ENCODE measurements at regions not wholly inside any gene's neighbourhood (a gene's known extent, or its start where the extent isn't known, plus 50 kb on each side); places are given as distances from the start of the nearest gene placed in this dataset.

GRCh38 chr4:182113779-182114178 is 129.4 kb upstream of the TENM3 start:
- H3K4me2 ChIP-seq: no peak overlapping the region
- H3K79me2 ChIP-seq (ENCODE audit: insufficient read depth, low read depth): no peaks in the 10 kb centered on the region
- H4K20me1 ChIP-seq (ENCODE audit: insufficient read depth): no peaks in the 10 kb centered on the region
- TF ChIP-seq, protein P1, sequence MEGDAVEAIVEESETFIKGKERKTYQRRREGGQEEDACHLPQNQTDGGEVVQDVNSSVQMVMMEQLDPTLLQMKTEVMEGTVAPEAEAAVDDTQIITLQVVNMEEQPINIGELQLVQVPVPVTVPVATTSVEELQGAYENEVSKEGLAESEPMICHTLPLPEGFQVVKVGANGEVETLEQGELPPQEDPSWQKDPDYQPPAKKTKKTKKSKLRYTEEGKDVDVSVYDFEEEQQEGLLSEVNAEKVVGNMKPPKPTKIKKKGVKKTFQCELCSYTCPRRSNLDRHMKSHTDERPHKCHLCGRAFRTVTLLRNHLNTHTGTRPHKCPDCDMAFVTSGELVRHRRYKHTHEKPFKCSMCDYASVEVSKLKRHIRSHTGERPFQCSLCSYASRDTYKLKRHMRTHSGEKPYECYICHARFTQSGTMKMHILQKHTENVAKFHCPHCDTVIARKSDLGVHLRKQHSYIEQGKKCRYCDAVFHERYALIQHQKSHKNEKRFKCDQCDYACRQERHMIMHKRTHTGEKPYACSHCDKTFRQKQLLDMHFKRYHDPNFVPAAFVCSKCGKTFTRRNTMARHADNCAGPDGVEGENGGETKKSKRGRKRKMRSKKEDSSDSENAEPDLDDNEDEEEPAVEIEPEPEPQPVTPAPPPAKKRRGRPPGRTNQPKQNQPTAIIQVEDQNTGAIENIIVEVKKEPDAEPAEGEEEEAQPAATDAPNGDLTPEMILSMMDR (conservative IDR thresholded peaks at IDR 0.05; ENCODE audit: low read depth, low read length): no peak
- no peak overlapping the region for H3K27ac ChIP-seq
- no peak overlapping the region for H3K4me3 ChIP-seq (IDR thresholded peaks at IDR 0.05; ENCODE audit: insufficient read depth, low read depth, low read length)
- no peaks in the 10 kb centered on the region for H3K4me1 ChIP-seq (ENCODE audit: low read depth, poor library complexity, severe bottlenecking)
- H2AFZ ChIP-seq (ENCODE audit: low read depth): no peak overlapping the region
- H3K36me3 ChIP-seq (ENCODE audit: insufficient read depth): no peaks in the 10 kb centered on the region
- no peak overlapping the region for H3K9ac ChIP-seq
- H3K27me3 ChIP-seq (ENCODE audit: insufficient read depth, low read depth): no peaks in the 10 kb centered on the region

- Histone ChIP-seq H3K9ac (no peak overlapping the region), H3K4me3 (IDR thresholded peaks at IDR 0.05; ENCODE audit: insufficient read depth, low read depth, low read length) (no peak overlapping the region), H3K36me3 (ENCODE audit: insufficient read depth) (no peaks in the 10 kb centered on the region), H3K4me1 (ENCODE audit: low read depth, poor library complexity, severe bottlenecking) (no peaks in the 10 kb centered on the region), H4K20me1 (ENCODE audit: insufficient read depth) (no peaks in the 10 kb centered on the region), H3K27me3 (ENCODE audit: insufficient read depth, low read depth) (no peaks in the 10 kb centered on the region), H2AFZ (ENCODE audit: low read depth) (no peak overlapping the region), H3K4me2 (no peak overlapping the region), H3K27ac (no peak overlapping the region), H3K79me2 (ENCODE audit: insufficient read depth, low read depth) (no peaks in the 10 kb centered on the region)
- TF ChIP-seq, protein P1 (conservative IDR thresholded peaks at IDR 0.05; ENCODE audit: low read depth, low read length): no peak
These were observed 118.8 kb upstream of the TENM3 start for GRCh38 chr4:182124359-182124758.

- no peaks in the 10 kb centered on the region for H3K4me1 ChIP-seq (ENCODE audit: low read depth, poor library complexity, severe bottlenecking)
- H3K27ac ChIP-seq: no peak overlapping the region
- no peaks in the 10 kb centered on the region for H4K20me1 ChIP-seq (ENCODE audit: insufficient read depth)
- TF ChIP-seq, protein P1 (conservative IDR thresholded peaks at IDR 0.05; ENCODE audit: low read depth, low read length): no peak
- H2AFZ ChIP-seq (ENCODE audit: low read depth): no peak overlapping the region
- no peaks in the 10 kb centered on the region for H3K79me2 ChIP-seq (ENCODE audit: insufficient read depth, low read depth)
- H3K36me3 ChIP-seq (ENCODE audit: insufficient read depth): no peaks in the 10 kb centered on the region
- H3K27me3 ChIP-seq (ENCODE audit: insufficient read depth, low read depth): no peaks in the 10 kb centered on the region
- H3K4me2 ChIP-seq: no peak overlapping the region
- H3K9ac ChIP-seq: no peak overlapping the region
- no peak overlapping the region for H3K4me3 ChIP-seq (IDR thresholded peaks at IDR 0.05; ENCODE audit: insufficient read depth, low read depth, low read length)
These were observed 117.1 kb upstream of the TENM3 start for GRCh38 chr4:182126096-182126495.

GRCh38 chr4:182126603-182127002 is 116.6 kb upstream of the TENM3 start:
- H3K4me1 ChIP-seq (ENCODE audit: low read depth, poor library complexity, severe bottlenecking): no peaks in the 10 kb centered on the region
- TF ChIP-seq, protein P1 (conservative IDR thresholded peaks at IDR 0.05; ENCODE audit: low read depth, low read length): no peak
- no peak overlapping the region for H3K4me2 ChIP-seq
- H3K9ac ChIP-seq: no peak overlapping the region
- H2AFZ ChIP-seq (ENCODE audit: low read depth): no peak overlapping the region
- no peak overlapping the region for H3K4me3 ChIP-seq (IDR thresholded peaks at IDR 0.05; ENCODE audit: insufficient read depth, low read depth, low read length)
- no peaks in the 10 kb centered on the region for H3K79me2 ChIP-seq (ENCODE audit: insufficient read depth, low read depth)
- H4K20me1 ChIP-seq (ENCODE audit: insufficient read depth): no peaks in the 10 kb centered on the region
- no peaks in the 10 kb centered on the region for H3K27me3 ChIP-seq (ENCODE audit: insufficient read depth, low read depth)
- no peaks in the 10 kb centered on the region for H3K36me3 ChIP-seq (ENCODE audit: insufficient read depth)
- H3K27ac ChIP-seq: no peak overlapping the region

Data from KMS-11 (cell line).